Spleen (tissue), 11 donors: ENCODE measurements at regions not wholly inside any gene's neighbourhood (a gene's known extent, or its start where the extent isn't known, plus 50 kb on each side); places are given as distances from the start of the nearest gene placed in this dataset.

ENCODE experiments used
- DNase-seq: peaks from one replicate; pipeline ENCODE4 v3.0.0-alpha.2; 2020
- H3K27ac ChIP-seq, 8 donors: fragments of 200-600 bp; sonication (generic) in 7 of 8; 1 replicate in 4 of 8; 2 replicates in 4 of 8; pipeline versions ENCODE4 v1.5.0 to v1.8.0; 2016 to 2021; ENCODE audit warnings: inconsistent platforms in 4 of 8, mild to moderate bottlenecking in 4 of 8, moderate library complexity in 1 of 8
- H3K27me3 ChIP-seq, 7 donors: fragments of 200-600 bp; sonication (generic) in 6 of 7; replicated peaks in 1 of 7; 1 replicate in 4 of 7; 2 replicates in 3 of 7; pipeline versions ENCODE4 v1.5.0 to v1.8.0; 2016 to 2021; ENCODE audit warnings: inconsistent platforms in 3 of 7, mild to moderate bottlenecking in 1 of 7
- H3K36me3 ChIP-seq, 6 donors: fragments of 200-600 bp; sonication (generic) in 5 of 6; 1 replicate in 4 of 6; 2 replicates in 2 of 6; pipeline versions ENCODE4 v1.5.0 to v1.8.0; 2016 to 2021; ENCODE audit warnings: inconsistent platforms in 2 of 6
- H3K4me1 ChIP-seq, 6 donors: fragments of 200-600 bp; sonication (generic) in 5 of 6; 1 replicate in 3 of 6; 2 replicates in 3 of 6; pipeline versions ENCODE4 v1.5.0 to v1.8.0; 2016 to 2021; ENCODE audit warnings: inconsistent platforms in 3 of 6
- H3K4me3 ChIP-seq, 8 donors: fragments of 200-600 bp; sonication (generic) in 7 of 8; 1 replicate in 4 of 8; 2 replicates in 4 of 8; pipeline versions ENCODE4 v1.5.0 to v1.8.0; 2016 to 2021; ENCODE audit warnings: inconsistent platforms in 4 of 8, mild to moderate bottlenecking in 4 of 8, moderate library complexity in 2 of 8
- H3K9me3 ChIP-seq, 8 donors: fragments of 200-600 bp; sonication (generic) in 7 of 8; 1 replicate in 4 of 8; 2 replicates in 4 of 8; pipeline versions ENCODE4 v1.5.0 to v1.8.0; 2016 to 2021; ENCODE audit warnings: inconsistent platforms in 4 of 8
- CTCF ChIP-seq, 11 experiments: fragments of 200-600 bp in 7 of 11; fragments of 450-650 bp in 4 of 11; sonication (generic) in 4 of 11; IDR thresholded peaks in 8 of 11; conservative IDR thresholded peaks in 3 of 11; 1 replicate in 7 of 11; 2 replicates in 4 of 11; pipeline versions ENCODE4 v1.4.0 to v1.8.0; 2016 to 2021; ENCODE audit warnings: antibody characterized with exemption in 11 of 11, inconsistent platforms in 4 of 11, mild to moderate bottlenecking in 1 of 11
- POLR2A ChIP-seq, 3 donors: fragments of 450-650 bp; IDR thresholded peaks; one replicate each; pipeline ENCODE4 v1.5.1; 2017; ENCODE audit warnings: antibody characterized with exemption in 3 of 3, mild to moderate bottlenecking in 1 of 3
- POLR2AphosphoS5 ChIP-seq, 3 donors: sonication (generic); formaldehyde crosslinking; IDR thresholded peaks; one replicate each; pipeline ENCODE4 v1.5.1; 2017; ENCODE audit warnings: antibody characterized with exemption in 3 of 3
- WGBS, 5 donors: extraction: QIAGEN DNeasy Blood & Tissue Kit in 3 of 5; methylation state at CpG; one replicate each; pipeline versions ENCODE4 v1.1.5 to v1.1.7; 2013 to 2018; 5-methylcytosine and 5-hydroxymethylcytosine counted together
- intact Hi-C: fragments of 100-400 bp; cut with DNase I; formaldehyde crosslinking; loops from one replicate; pipeline ENCODE4 v1.15.0; 2023; ENCODE audit warnings: low total_unique reads
- donor health status: healthy with polysubstance abuse.
- donor health status: DM: no; HTN: no; CAD: no; lungs with moderate emphysema.
- donor health status: DM: no; HTN: no; CAD: no.
- donor health status: Bipolar disorder and iron deficiency.
- donor health status: healthy.
- donor health status: DM: no; HTN: no; CAD: no.
- donor health status: DM: yes; HTN: yes; CAD: no.

- Histone ChIP-seq H3K4me3 (no peak overlapping the region), H3K36me3 (no peaks in the 10 kb centered on the region), H3K27me3 (no peaks in the 10 kb centered on the region), H3K4me1 (peaks cover 0 to 8% (median 2%) of the 10 kb centered on the region in 6 donors), H3K27ac (no peak overlapping the region), H3K9me3 (peaks cover 0 to 11% (median 2%) of the 10 kb centered on the region in 8 donors)
- intact Hi-C loops, result no loop called here
- DNase-seq, result no peak
- WGBS, 5 donors, result 51 to 57% (median 52%) methylated on average over 2 of the region's 2 CpGs
- no peak for TF ChIP-seq POLR2A (IDR thresholded peaks at IDR 0.05)
Measured at GRCh38 chr6:16038938-16039337, 89.9 kb upstream of the MYLIP start.

GRCh38 chr6:16035488-16036080, 93.3 kb upstream of the MYLIP start:
- Histone ChIP-seq H3K36me3 (no peaks in the 10 kb centered on the region), H3K9me3 (peaks cover 0 to 23% (median 8%) of the 10 kb centered on the region in 8 donors), H3K27me3 (no peaks in the 10 kb centered on the region), H3K4me1 (no peaks in the 10 kb centered on the region), H3K4me3 (no peak overlapping the region), H3K27ac (no peak overlapping the region)
- intact Hi-C loops, result no loop called here
- 77 to 88% (median 86%) methylated on average over 4 of the region's 4 CpGs for WGBS, 5 donors
- DNase-seq, result no peak
- no peak for TF ChIP-seq POLR2A (IDR thresholded peaks at IDR 0.05)
- no peak for TF ChIP-seq POLR2AphosphoS5 (IDR thresholded peaks at IDR 0.05)
- TF ChIP-seq CTCF (IDR thresholded peaks at IDR 0.05 in 8 of 11, conservative IDR thresholded peaks at IDR 0.05 in 3 of 11), result no peak

- Histone ChIP-seq H3K36me3 (no peaks in the 10 kb centered on the region), H3K4me1 (no peaks in the 10 kb centered on the region), H3K9me3 (peaks cover 0 to 13% (median 2%) of the 10 kb centered on the region in 8 donors), H3K27ac (no peak overlapping the region), H3K4me3 (no peak overlapping the region), H3K27me3 (no peaks in the 10 kb centered on the region)
- DNase-seq, result no peak
- intact Hi-C loops, result no loop called here
- 50 to 59% (median 53%) methylated on average over 3 of the region's 3 CpGs for WGBS, 5 donors
- TF ChIP-seq CTCF (IDR thresholded peaks at IDR 0.05 in 8 of 11, conservative IDR thresholded peaks at IDR 0.05 in 3 of 11), result no peak
Measured at GRCh38 chr6:16033214-16033613, 95.7 kb upstream of the MYLIP start.

GRCh38 chr6:16031278-16031981, 97.5 kb upstream of the MYLIP start:
- no peak for DNase-seq
- H3K4me1 ChIP-seq, result no peaks in the 10 kb centered on the region
- WGBS, 5 donors, result 60 to 79% (median 69%) methylated on average over 6 of the region's 6 CpGs
- peaks cover 0 to 13% (median 2%) of the 10 kb centered on the region in 8 donors for H3K9me3 ChIP-seq
- no peaks in the 10 kb centered on the region for H3K27me3 ChIP-seq
- H3K4me3 ChIP-seq, result no peak overlapping the region
- H3K36me3 ChIP-seq, result no peaks in the 10 kb centered on the region
- TF ChIP-seq CTCF (IDR thresholded peaks at IDR 0.05 in 8 of 11, conservative IDR thresholded peaks at IDR 0.05 in 3 of 11), result no peak
- TF ChIP-seq POLR2A (IDR thresholded peaks at IDR 0.05), result no peak
- TF ChIP-seq POLR2AphosphoS5 (IDR thresholded peaks at IDR 0.05), result no peak
- no peak overlapping the region for H3K27ac ChIP-seq
- intact Hi-C loops, result no loop called here
